Keratinocyte (primary cell): ENCODE measurements at regions not wholly inside any gene's neighbourhood (a gene's known extent, or its start where the extent isn't known, plus 50 kb on each side); places are given as distances from the start of the nearest gene placed in this dataset.

Experiments
- CTCF ChIP-seq, 3 experiments: IDR thresholded peaks in 1 of 3; conservative IDR thresholded peaks in 1 of 3; optimal IDR thresholded peaks in 1 of 3; 2 replicates in 2 of 3; 3 replicates in 1 of 3; pipeline versions ENCODE3 to v1.5.1; 2011; ENCODE audit warnings: low read length in 3 of 3, mild to moderate bottlenecking in 3 of 3, moderate library complexity in 2 of 3, control low read depth in 1 of 3, inconsistent platforms in 1 of 3; ENCODE audit not compliant: insufficient read depth in 2 of 3; ENCODE audit errors: extremely low read depth in 1 of 3
- EZH2 ChIP-seq: IDR thresholded peaks from one replicate; pipeline ENCODE4 v1.6.1; 2012; ENCODE audit warnings: inconsistent platforms, mild to moderate bottlenecking, low read length, moderate library complexity

DNA sequence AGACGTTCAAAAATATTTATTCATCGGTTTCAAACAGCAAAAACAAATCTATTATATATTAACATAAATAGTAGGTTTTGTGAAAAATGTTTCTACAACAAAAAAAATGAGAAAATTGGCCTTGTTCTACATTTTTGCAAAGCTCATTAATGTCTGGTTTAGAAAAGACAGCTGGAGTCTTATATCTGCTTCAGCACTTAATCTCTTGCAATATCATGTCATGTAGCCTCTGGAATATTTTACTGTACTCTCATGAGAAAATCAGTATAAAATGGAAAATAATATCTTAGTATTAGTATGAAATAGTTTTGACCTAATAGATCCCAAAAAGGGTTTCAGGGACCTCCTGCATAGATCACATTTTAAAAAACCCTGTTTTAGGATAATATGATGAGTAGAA, 326.6 kb downstream of the ARL4A start:
- TF ChIP-seq CTCF (optimal IDR thresholded peaks at IDR 0.05 in 1 of 3, IDR thresholded peaks at IDR 0.05 in 1 of 3, conservative IDR thresholded peaks at IDR 0.05 in 1 of 3; ENCODE audit: extremely low read depth in 1 of 3, insufficient read depth in 2 of 3, low read length in 3 of 3) (no peak), EZH2 (no peak)
